WTC11 (cell line): ENCODE measurements at regions not wholly inside any gene's neighbourhood (a gene's known extent, or its start where the extent isn't known, plus 50 kb on each side); places are given as distances from the start of the nearest gene placed in this dataset.

Experiments
- ATAC-seq: fragments of 200-7000 bp; cut with Tn5 transposase; 2 replicates; pipeline ENCODE4 v1.10.0; 2021; ENCODE audit warnings: mild to moderate bottlenecking, moderate library complexity
- CTCF ChIA-PET: fragments of 300-600 bp; sonication (Branson Sonifier 250); formaldehyde crosslinking; loops from one replicate; lab custom pipeline; 2021; ENCODE audit warnings: antibody characterized with exemption; lab: Charles Lee
- POLR2A ChIA-PET: fragments of 350-600 bp; sonication (Branson Sonifier 250); formaldehyde crosslinking; loops from one replicate; lab custom pipeline; 2021; ENCODE audit warnings: antibody characterized with exemption; lab: Charles Lee
- DNase-seq: peaks from one replicate; pipeline ENCODE4 v3.0.0; 2021; ENCODE audit warnings: low spot score
- H3K27ac Mint-ChIP-seq: 2 replicates; pipeline ENCODE4 v1.8.0; 2021; ENCODE audit warnings: mixed read lengths
- H3K27me3 Mint-ChIP-seq: 2 replicates; pipeline ENCODE4 v1.8.0; 2021; ENCODE audit warnings: low read depth, mild to moderate bottlenecking, moderate library complexity, mixed read lengths
- H3K36me3 Mint-ChIP-seq: 2 replicates; pipeline ENCODE4 v1.8.0; 2021; ENCODE audit warnings: mixed read lengths
- H3K4me1 Mint-ChIP-seq: 2 replicates; pipeline ENCODE4 v1.8.0; 2022; ENCODE audit warnings: mixed read lengths
- H3K4me3 Mint-ChIP-seq: 2 replicates; pipeline ENCODE4 v1.8.0; 2021; ENCODE audit warnings: mild to moderate bottlenecking, moderate library complexity, mixed read lengths
- H3K9me3 Mint-ChIP-seq: 2 replicates; pipeline ENCODE4 v1.8.0; 2021; ENCODE audit warnings: mixed read lengths
- ATF1 ChIP-seq: sonication (generic); formaldehyde crosslinking; IDR thresholded peaks from 2 replicates; pipeline ENCODE4 v1.8.1; 2023; ENCODE audit warnings: mild to moderate bottlenecking, moderate library complexity, missing genetic modification reagents
- ELF4 ChIP-seq: sonication (generic); formaldehyde crosslinking; IDR thresholded peaks from 2 replicates; pipeline ENCODE4 v1.8.1; 2022; ENCODE audit warnings: low read depth, mild to moderate bottlenecking, moderate library complexity, missing genetic modification reagents
- FOXJ3 ChIP-seq: sonication (generic); formaldehyde crosslinking; IDR thresholded peaks from 2 replicates; pipeline ENCODE4 v1.9.0; 2021; ENCODE audit warnings: missing genetic modification reagents, mild to moderate bottlenecking, borderline replicate concordance
- FOXK1 ChIP-seq: sonication (generic); formaldehyde crosslinking; IDR thresholded peaks from 2 replicates; pipeline ENCODE4 v1.8.0; 2022; ENCODE audit warnings: mild to moderate bottlenecking, moderate library complexity, missing genetic modification reagents
- FOXP1 ChIP-seq: sonication (generic); formaldehyde crosslinking; IDR thresholded peaks from 2 replicates; pipeline ENCODE4 v1.8.0; 2022; ENCODE audit warnings: missing genetic modification reagents, mild to moderate bottlenecking, moderate library complexity, borderline replicate concordance
- GRHL2 ChIP-seq: fragments of 250-450 bp; sonication (Bioruptor Pico); IDR thresholded peaks from 2 replicates; pipeline ENCODE4 v1.8.0; 2022; ENCODE audit warnings: mild to moderate bottlenecking, moderate library complexity; ENCODE audit not compliant: insufficient replicate concordance, severe bottlenecking
- IRF2 ChIP-seq: sonication (generic); formaldehyde crosslinking; IDR thresholded peaks from 2 replicates; pipeline ENCODE4 v1.8.0; 2022; ENCODE audit warnings: low read depth, missing genetic modification reagents, borderline replicate concordance
- MYBL2 ChIP-seq: sonication (generic); formaldehyde crosslinking; IDR thresholded peaks from 2 replicates; pipeline ENCODE4 v1.8.1; 2023; ENCODE audit warnings: mild to moderate bottlenecking, moderate library complexity, missing genetic modification reagents
- NR2C2 ChIP-seq: sonication (generic); formaldehyde crosslinking; IDR thresholded peaks from 2 replicates; pipeline ENCODE4 v1.8.0; 2022; ENCODE audit warnings: mild to moderate bottlenecking, missing genetic modification reagents
- RELA ChIP-seq: sonication (generic); formaldehyde crosslinking; IDR thresholded peaks from 2 replicates; pipeline ENCODE4 v1.8.1; 2022; ENCODE audit warnings: missing genetic modification reagents, mild to moderate bottlenecking, borderline replicate concordance
- SMAD3 ChIP-seq: sonication (generic); formaldehyde crosslinking; IDR thresholded peaks from 2 replicates; pipeline ENCODE4 v1.8.0; 2022; ENCODE audit warnings: missing genetic modification reagents, mild to moderate bottlenecking, borderline replicate concordance
- SOX15 ChIP-seq: fragments of 250-450 bp; sonication (Bioruptor Pico); IDR thresholded peaks from 2 replicates; pipeline ENCODE4 v1.9.0; 2021; ENCODE audit warnings: mild to moderate bottlenecking
- TP53 ChIP-seq: sonication (generic); formaldehyde crosslinking; IDR thresholded peaks from 2 replicates; pipeline ENCODE4 v1.8.1; 2023; ENCODE audit warnings: mild to moderate bottlenecking, missing genetic modification reagents
- ZBTB21 ChIP-seq: sonication (generic); formaldehyde crosslinking; IDR thresholded peaks from 2 replicates; pipeline ENCODE4 v1.8.1; 2023; ENCODE audit warnings: mild to moderate bottlenecking, missing genetic modification reagents, borderline replicate concordance
- ZNF232 ChIP-seq: sonication (generic); formaldehyde crosslinking; IDR thresholded peaks from 2 replicates; pipeline ENCODE4 v1.8.0; 2022; ENCODE audit warnings: mild to moderate bottlenecking, missing genetic modification reagents
- ZNF281 ChIP-seq: sonication (generic); formaldehyde crosslinking; IDR thresholded peaks from 2 replicates; pipeline ENCODE4 v1.8.0; 2023; ENCODE audit warnings: mild to moderate bottlenecking, missing genetic modification reagents
- ZNF532 ChIP-seq: fragments of 250-450 bp; sonication (Bioruptor Pico); IDR thresholded peaks from 2 replicates; pipeline ENCODE4 v1.9.0; 2021; ENCODE audit warnings: mild to moderate bottlenecking, borderline replicate concordance
- TF ChIP-seq, protein P1 (sequence below): sonication (generic); formaldehyde crosslinking; IDR thresholded peaks from 2 replicates; pipeline ENCODE4 v1.8.0; 2023; ENCODE audit warnings: missing genetic modification reagents
- TF ChIP-seq, protein P2 (sequence below): sonication (generic); formaldehyde crosslinking; IDR thresholded peaks from 2 replicates; pipeline ENCODE4 v1.8.1; 2023; ENCODE audit warnings: mild to moderate bottlenecking, missing genetic modification reagents
- TF ChIP-seq, protein P3 (sequence below): sonication (generic); formaldehyde crosslinking; IDR thresholded peaks from 2 replicates; pipeline ENCODE4 v1.8.1; 2022; ENCODE audit warnings: low read depth, missing genetic modification reagents, borderline replicate concordance
- TF ChIP-seq, protein P4 (sequence below): fragments of 200-600 bp; IDR thresholded peaks from 2 replicates; pipeline ENCODE4 v1.8.0; 2022; ENCODE audit warnings: antibody characterized with exemption

DNA sequence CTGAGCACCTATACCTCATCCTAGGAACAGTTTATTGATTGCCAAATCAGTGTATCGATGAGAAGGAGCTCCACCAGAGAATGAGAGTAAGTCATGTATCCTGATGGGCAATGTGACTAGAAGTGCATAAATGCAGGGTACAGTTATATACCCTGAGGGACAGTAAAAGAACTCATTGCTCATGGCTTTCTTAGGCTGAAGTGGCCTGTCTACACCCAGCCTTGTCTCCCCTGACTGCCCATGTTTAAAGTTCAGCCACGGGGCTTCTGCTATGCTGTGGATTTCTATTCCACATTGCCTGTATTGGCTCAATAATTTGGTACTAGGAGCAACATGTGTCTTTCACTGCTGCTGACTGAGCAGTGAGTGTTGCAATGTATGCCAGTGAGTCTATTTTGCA, 400.4 kb upstream of the IMPG1 start:
- Mint-ChIP-seq H3K4me1 (no peaks in the 10 kb centered on the region), H3K4me3 (no peak overlapping the region), H3K27me3 (peaks cover 11% of the 10 kb centered on the region), H3K27ac (no peak overlapping the region), H3K9me3 (no peaks in the 10 kb centered on the region), H3K36me3 (no peaks in the 10 kb centered on the region)
- ATAC-seq (no peak), DNase-seq (no peak)
- TF ChIP-seq NR2C2 (CRISPR knock-in tag): no peak
- POLR2A ChIA-PET: no interaction called here
- CTCF ChIA-PET: no interaction called here

- H3K27me3 Mint-ChIP-seq: no peaks in the 10 kb centered on the region
- CTCF ChIA-PET: no interaction called here
- no peak overlapping the region for H3K27ac Mint-ChIP-seq
- H3K4me1 Mint-ChIP-seq: peaks cover 6% of the 10 kb centered on the region
- POLR2A ChIA-PET: no interaction called here
- H3K36me3 Mint-ChIP-seq: peaks cover 13% of the 10 kb centered on the region
- H3K9me3 Mint-ChIP-seq: peaks cover 14% of the 10 kb centered on the region
- no peak for DNase-seq
- TF ChIP-seq ZNF232 (CRISPR knock-in tag): no peak
- no peak for TF ChIP-seq FOXP1
- TF ChIP-seq GRHL2 (CRISPR knock-in tag): no peak
- TF ChIP-seq MYBL2: no peak
- no peak for TF ChIP-seq ZNF281 (CRISPR knock-in tag)
- TF ChIP-seq FOXJ3 (CRISPR knock-in tag): no peak
- TF ChIP-seq ATF1: no peak
- TF ChIP-seq SOX15 (CRISPR knock-in tag): no peak
- TF ChIP-seq ZNF532 (CRISPR knock-in tag): no peak
- no peak for TF ChIP-seq SMAD3 (CRISPR knock-in tag)
- TF ChIP-seq, protein P1, sequence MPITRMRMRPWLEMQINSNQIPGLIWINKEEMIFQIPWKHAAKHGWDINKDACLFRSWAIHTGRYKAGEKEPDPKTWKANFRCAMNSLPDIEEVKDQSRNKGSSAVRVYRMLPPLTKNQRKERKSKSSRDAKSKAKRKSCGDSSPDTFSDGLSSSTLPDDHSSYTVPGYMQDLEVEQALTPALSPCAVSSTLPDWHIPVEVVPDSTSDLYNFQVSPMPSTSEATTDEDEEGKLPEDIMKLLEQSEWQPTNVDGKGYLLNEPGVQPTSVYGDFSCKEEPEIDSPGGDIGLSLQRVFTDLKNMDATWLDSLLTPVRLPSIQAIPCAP: no peak
- TF ChIP-seq RELA (CRISPR knock-in tag): no peak
- TF ChIP-seq, protein P2, sequence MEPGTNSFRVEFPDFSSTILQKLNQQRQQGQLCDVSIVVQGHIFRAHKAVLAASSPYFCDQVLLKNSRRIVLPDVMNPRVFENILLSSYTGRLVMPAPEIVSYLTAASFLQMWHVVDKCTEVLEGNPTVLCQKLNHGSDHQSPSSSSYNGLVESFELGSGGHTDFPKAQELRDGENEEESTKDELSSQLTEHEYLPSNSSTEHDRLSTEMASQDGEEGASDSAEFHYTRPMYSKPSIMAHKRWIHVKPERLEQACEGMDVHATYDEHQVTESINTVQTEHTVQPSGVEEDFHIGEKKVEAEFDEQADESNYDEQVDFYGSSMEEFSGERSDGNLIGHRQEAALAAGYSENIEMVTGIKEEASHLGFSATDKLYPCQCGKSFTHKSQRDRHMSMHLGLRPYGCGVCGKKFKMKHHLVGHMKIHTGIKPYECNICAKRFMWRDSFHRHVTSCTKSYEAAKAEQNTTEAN (CRISPR knock-in tag): no peak
- TF ChIP-seq, all 79 proteins: peak for 0
- no peak overlapping the region for H3K4me3 Mint-ChIP-seq
- ATAC-seq: no peak; the same call in 1 of the 2 replicates
Measured at GRCh38 chr6:76466286-76466685, 393.8 kb upstream of the IMPG1 start.

DNA sequence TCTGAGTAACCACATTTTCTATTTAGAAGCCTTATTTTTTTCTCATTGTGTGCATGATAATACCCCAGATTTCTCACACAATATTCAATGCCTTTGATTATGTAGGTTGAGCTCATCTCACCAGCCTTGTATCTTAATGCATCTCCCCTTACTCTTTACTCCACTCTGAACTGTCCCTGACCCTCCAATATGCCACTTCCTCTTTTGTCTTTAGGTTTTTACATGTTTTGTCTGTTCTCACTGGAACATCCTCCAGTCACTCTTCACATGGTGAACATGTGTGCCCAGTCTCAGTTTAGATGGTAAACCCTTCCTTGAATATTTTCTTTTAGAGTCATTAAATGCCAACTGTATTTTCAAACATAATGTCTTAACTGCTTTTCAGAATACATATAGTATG, 392.9 kb upstream of the IMPG1 start:
- Mint-ChIP-seq H3K4me3 (no peak overlapping the region), H3K27ac (no peak overlapping the region), H3K27me3 (peaks cover 6% of the 10 kb centered on the region; the same call in 1 of the 2 replicates), H3K4me1 (peaks cover 6% of the 10 kb centered on the region), H3K9me3 (peaks cover 22% of the 10 kb centered on the region), H3K36me3 (peaks cover 22% of the 10 kb centered on the region)
- ATAC-seq (no peak), DNase-seq (no peak)
- ChIA-PET POLR2A (no interaction called here), CTCF (no interaction called here)
- TF ChIP-seq IRF2 (CRISPR knock-in tag) (no peak), ZBTB21 (no peak), ELF4 (CRISPR knock-in tag) (no peak), GRHL2 (CRISPR knock-in tag) (no peak), FOXK1 (CRISPR knock-in tag) (no peak), ATF1 (no peak), TP53 (CRISPR knock-in tag) (no peak)
- TF ChIP-seq, protein P3, sequence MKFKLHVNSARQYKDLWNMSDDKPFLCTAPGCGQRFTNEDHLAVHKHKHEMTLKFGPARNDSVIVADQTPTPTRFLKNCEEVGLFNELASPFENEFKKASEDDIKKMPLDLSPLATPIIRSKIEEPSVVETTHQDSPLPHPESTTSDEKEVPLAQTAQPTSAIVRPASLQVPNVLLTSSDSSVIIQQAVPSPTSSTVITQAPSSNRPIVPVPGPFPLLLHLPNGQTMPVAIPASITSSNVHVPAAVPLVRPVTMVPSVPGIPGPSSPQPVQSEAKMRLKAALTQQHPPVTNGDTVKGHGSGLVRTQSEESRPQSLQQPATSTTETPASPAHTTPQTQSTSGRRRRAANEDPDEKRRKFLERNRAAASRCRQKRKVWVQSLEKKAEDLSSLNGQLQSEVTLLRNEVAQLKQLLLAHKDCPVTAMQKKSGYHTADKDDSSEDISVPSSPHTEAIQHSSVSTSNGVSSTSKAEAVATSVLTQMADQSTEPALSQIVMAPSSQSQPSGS: no peak
- TF ChIP-seq, protein P4, sequence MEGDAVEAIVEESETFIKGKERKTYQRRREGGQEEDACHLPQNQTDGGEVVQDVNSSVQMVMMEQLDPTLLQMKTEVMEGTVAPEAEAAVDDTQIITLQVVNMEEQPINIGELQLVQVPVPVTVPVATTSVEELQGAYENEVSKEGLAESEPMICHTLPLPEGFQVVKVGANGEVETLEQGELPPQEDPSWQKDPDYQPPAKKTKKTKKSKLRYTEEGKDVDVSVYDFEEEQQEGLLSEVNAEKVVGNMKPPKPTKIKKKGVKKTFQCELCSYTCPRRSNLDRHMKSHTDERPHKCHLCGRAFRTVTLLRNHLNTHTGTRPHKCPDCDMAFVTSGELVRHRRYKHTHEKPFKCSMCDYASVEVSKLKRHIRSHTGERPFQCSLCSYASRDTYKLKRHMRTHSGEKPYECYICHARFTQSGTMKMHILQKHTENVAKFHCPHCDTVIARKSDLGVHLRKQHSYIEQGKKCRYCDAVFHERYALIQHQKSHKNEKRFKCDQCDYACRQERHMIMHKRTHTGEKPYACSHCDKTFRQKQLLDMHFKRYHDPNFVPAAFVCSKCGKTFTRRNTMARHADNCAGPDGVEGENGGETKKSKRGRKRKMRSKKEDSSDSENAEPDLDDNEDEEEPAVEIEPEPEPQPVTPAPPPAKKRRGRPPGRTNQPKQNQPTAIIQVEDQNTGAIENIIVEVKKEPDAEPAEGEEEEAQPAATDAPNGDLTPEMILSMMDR: no peak
